Hematopoietic multipotent progenitor cell treated with erythropoietin and hydrocortisone succinate and interleukin-3 and kit ligand, for 17 days (in vitro differentiated cells): ENCODE measurements at regions not wholly inside any gene's neighbourhood (a gene's known extent, or its start where the extent isn't known, plus 50 kb on each side); places are given as distances from the start of the nearest gene placed in this dataset.

Source experiments
- DNase-seq: peaks from one replicate; pipeline ENCODE4 v3.0.0-alpha.2; 2015; ENCODE audit warnings: low spot score

- DNase-seq, result no peak
Observed at GRCh38 chr2:15840148-15840547, 100.2 kb upstream of the MYCN start.

GRCh38 chr2:15840969-15841368 is 99.4 kb upstream of the MYCN start:
- DNase-seq, result no peak

- DNase-seq, result no peak
Observed at GRCh38 chr2:15841776-15842560, 98.4 kb upstream of the MYCN start.

GRCh38 chr2:15842758-15843666 is 97.3 kb upstream of the MYCN start:
- DNase-seq, result no peak

- DNase-seq, result no peak
Observed at GRCh38 chr2:15844211-15844801, 96.0 kb upstream of the MYCN start.

GRCh38 chr2:15845294-15845693 is 95.1 kb upstream of the MYCN start:
- DNase-seq, result no peak

- DNase-seq, result no peak
Observed at GRCh38 chr2:15845737-15846405, 94.5 kb upstream of the MYCN start.

- DNase-seq, result no peak
Observed at GRCh38 chr2:15846626-15847025, 93.7 kb upstream of the MYCN start.

- no peak for DNase-seq
Observed at GRCh38 chr2:15850534-15850933, 89.8 kb upstream of the MYCN start.

- no peak for DNase-seq
Observed at GRCh38 chr2:15851076-15851693, 89.2 kb upstream of the MYCN start.

- DNase-seq, result no peak
Observed at GRCh38 chr2:15852811-15853210, 87.5 kb upstream of the MYCN start.

GRCh38 chr2:15853903-15854302 is 86.4 kb upstream of the MYCN start:
- no peak for DNase-seq

- DNase-seq, result no peak
Observed at GRCh38 chr2:15855766-15856260, 84.5 kb upstream of the MYCN start.

GRCh38 chr2:15856318-15856717 is 84.0 kb upstream of the MYCN start:
- DNase-seq, result no peak

GRCh38 chr2:15858466-15858865 is 81.9 kb upstream of the MYCN start:
- DNase-seq, result no peak

GRCh38 chr2:15860051-15860663 is 80.2 kb upstream of the MYCN start:
- no peak for DNase-seq

- DNase-seq, result no peak
Observed at GRCh38 chr2:15860760-15861159, 79.6 kb upstream of the MYCN start.

GRCh38 chr2:15861172-15861822 is 79.1 kb upstream of the MYCN start:
- no peak for DNase-seq

GRCh38 chr2:15861898-15862297 is 78.5 kb upstream of the MYCN start:
- DNase-seq, result no peak

- DNase-seq, result no peak
Observed at GRCh38 chr2:15863089-15863488, 77.3 kb upstream of the MYCN start.
